ENCODE measurements at regions not wholly inside any gene's neighbourhood (a gene's known extent, or its start where the extent isn't known, plus 50 kb on each side); places are given as distances from the start of the nearest gene placed in this dataset.

- Histone ChIP-seq H3K36me3 (no peaks in the 10 kb centered on the region), H3K9me3 (ENCODE audit: low read depth) (no peaks in the 10 kb centered on the region), H3K4me1 (ENCODE audit: low read depth) (peaks cover 9% of the 10 kb centered on the region), H3K27me3 (no peaks in the 10 kb centered on the region), H3K27ac (no peak overlapping the region), H3K4me3 (no peak overlapping the region)
- TF ChIP-seq CTCF (IDR thresholded peaks at IDR 0.05; ENCODE audit: low read depth, low read length) = no peak
- DNase-seq (ENCODE audit: low read depth in 1 of 2, low spot score in 1 of 2) = no peak
These were observed 468.6 kb upstream of the ZMIZ1 start for GRCh38 chr10:78600121-78600665.

- Histone ChIP-seq H3K36me3 (no peaks in the 10 kb centered on the region), H3K4me3 (no peak overlapping the region), H3K27ac (no peak overlapping the region), H3K9me3 (ENCODE audit: low read depth) (no peaks in the 10 kb centered on the region), H3K4me1 (ENCODE audit: low read depth) (peaks cover 9% of the 10 kb centered on the region), H3K27me3 (no peaks in the 10 kb centered on the region)
- no peak for TF ChIP-seq CTCF (IDR thresholded peaks at IDR 0.05; ENCODE audit: low read depth, low read length)
- DNase-seq (ENCODE audit: low read depth in 1 of 2, low spot score in 1 of 2) = peak in 1 of 2 donors; percentile 42
These were observed 468.0 kb upstream of the ZMIZ1 start for GRCh38 chr10:78600740-78601139.

- no peak for TF ChIP-seq CTCF (IDR thresholded peaks at IDR 0.05; ENCODE audit: low read depth, low read length)
- Histone ChIP-seq H3K4me3 (no peak overlapping the region), H3K4me1 (ENCODE audit: low read depth) (no peaks in the 10 kb centered on the region), H3K27me3 (no peaks in the 10 kb centered on the region), H3K9me3 (ENCODE audit: low read depth) (no peaks in the 10 kb centered on the region), H3K27ac (no peak overlapping the region), H3K36me3 (no peaks in the 10 kb centered on the region)
- no peak for DNase-seq (ENCODE audit: low read depth in 1 of 2, low spot score in 1 of 2)
These were observed 466.4 kb upstream of the ZMIZ1 start for GRCh38 chr10:78602201-78602932.

GRCh38 chr10:78604286-78604685 is 464.5 kb upstream of the ZMIZ1 start:
- Histone ChIP-seq H3K36me3 (no peaks in the 10 kb centered on the region), H3K27me3 (no peaks in the 10 kb centered on the region), H3K9me3 (ENCODE audit: low read depth) (no peaks in the 10 kb centered on the region), H3K27ac (no peak overlapping the region), H3K4me1 (ENCODE audit: low read depth) (no peaks in the 10 kb centered on the region), H3K4me3 (no peak overlapping the region)
- no peak for TF ChIP-seq CTCF (IDR thresholded peaks at IDR 0.05; ENCODE audit: low read depth, low read length)
- no peak for DNase-seq (ENCODE audit: low read depth in 1 of 2, low spot score in 1 of 2)

GRCh38 chr10:78604721-78605120 is 464.0 kb upstream of the ZMIZ1 start:
- no peaks in the 10 kb centered on the region for H3K27me3 ChIP-seq
- no peak for TF ChIP-seq CTCF (IDR thresholded peaks at IDR 0.05; ENCODE audit: low read depth, low read length)
- DNase-seq (ENCODE audit: low read depth in 1 of 2, low spot score in 1 of 2) = no peak
- no peak overlapping the region for H3K27ac ChIP-seq
- H3K36me3 ChIP-seq = no peaks in the 10 kb centered on the region
- no peaks in the 10 kb centered on the region for H3K9me3 ChIP-seq (ENCODE audit: low read depth)
- no peaks in the 10 kb centered on the region for H3K4me1 ChIP-seq (ENCODE audit: low read depth)
- no peak overlapping the region for H3K4me3 ChIP-seq

Measured in cardiac muscle cell (in vitro differentiated cells and primary cell).